Ascending aorta (tissue), 2 donors: ENCODE measurements at regions not wholly inside any gene's neighbourhood (a gene's known extent, or its start where the extent isn't known, plus 50 kb on each side); places are given as distances from the start of the nearest gene placed in this dataset.

ENCODE experiments used
- DNase-seq, 2 donors: peaks; one replicate each; pipeline ENCODE4 v3.0.0-alpha.2; 2019; ENCODE audit warnings: low spot score in 2 of 2
- H3K27ac ChIP-seq, 2 donors: fragments of 200-600 bp; sonication (generic); one replicate each; pipeline ENCODE4 v1.5.1; 2016 to 2017; ENCODE audit warnings: mild to moderate bottlenecking in 1 of 2
- H3K27me3 ChIP-seq: fragments of 200-600 bp; sonication (generic); one replicate; pipeline ENCODE4 v1.5.1; 2017
- H3K36me3 ChIP-seq, 2 donors: fragments of 200-600 bp; sonication (generic); one replicate each; pipeline ENCODE4 v1.5.1; 2016
- H3K4me1 ChIP-seq, 2 donors: fragments of 200-600 bp; sonication (generic); one replicate each; pipeline ENCODE4 v1.5.1; 2016 to 2017; ENCODE audit warnings: mild to moderate bottlenecking in 1 of 2
- H3K4me3 ChIP-seq, 2 donors: fragments of 200-600 bp; sonication (generic); one replicate each; pipeline ENCODE4 v1.5.1; 2016 to 2017; ENCODE audit warnings: mild to moderate bottlenecking in 1 of 2
- H3K9me3 ChIP-seq, 2 donors: fragments of 200-600 bp; sonication (generic); one replicate each; pipeline ENCODE4 v1.5.1; 2016
- CTCF ChIP-seq, 3 experiments: fragments of 200-600 bp in 2 of 3; fragments of 450-650 bp in 1 of 3; sonication (generic) in 2 of 3; IDR thresholded peaks; one replicate each; pipeline ENCODE4 v1.5.1; 2016 to 2019; ENCODE audit warnings: antibody characterized with exemption in 3 of 3, mild to moderate bottlenecking in 1 of 3, moderate library complexity in 1 of 3
- intact Hi-C: fragments of 100-400 bp; cut with DNase I; formaldehyde crosslinking; loops from one replicate; pipeline ENCODE4 v1.15.1; 2023

- no peak for TF ChIP-seq CTCF (IDR thresholded peaks at IDR 0.05)
- no peaks in the 10 kb centered on the region for H3K36me3 ChIP-seq
- intact Hi-C loops: no loop called here
These were observed 816.2 kb downstream of the CBLN2 start for GRCh38 chr18:71727909-71728308.

GRCh38 chr18:71725256-71725655, 818.9 kb downstream of the CBLN2 start:
- H3K36me3 ChIP-seq: no peaks in the 10 kb centered on the region
- H3K27ac ChIP-seq: no peak overlapping the region
- DNase-seq: no peak
- no peaks in the 10 kb centered on the region for H3K9me3 ChIP-seq
- no peak for TF ChIP-seq CTCF (IDR thresholded peaks at IDR 0.05)
- H3K4me1 ChIP-seq: no peaks in the 10 kb centered on the region
- intact Hi-C loops: no loop called here
- H3K27me3 ChIP-seq: no peaks in the 10 kb centered on the region
- no peak overlapping the region for H3K4me3 ChIP-seq

More at GRCh38 chr18:71727909-71728308, 816.2 kb downstream of the CBLN2 start:
- DNase-seq: no peak
- Histone ChIP-seq H3K4me3 (no peak overlapping the region), H3K27me3 (no peaks in the 10 kb centered on the region), H3K9me3 (no peaks in the 10 kb centered on the region), H3K27ac (no peak overlapping the region), H3K4me1 (no peaks in the 10 kb centered on the region)

- Histone ChIP-seq H3K27me3 (no peaks in the 10 kb centered on the region), H3K9me3 (no peaks in the 10 kb centered on the region), H3K4me1 (no peaks in the 10 kb centered on the region), H3K36me3 (no peaks in the 10 kb centered on the region), H3K27ac (no peak overlapping the region), H3K4me3 (no peak overlapping the region)
- no peak for DNase-seq
- TF ChIP-seq CTCF (IDR thresholded peaks at IDR 0.05): no peak
- intact Hi-C loops: no loop called here
These were observed 836.1 kb downstream of the CBLN2 start for GRCh38 chr18:71707985-71708500.

GRCh38 chr18:71707400-71707799, 836.7 kb downstream of the CBLN2 start:
- TF ChIP-seq CTCF (IDR thresholded peaks at IDR 0.05): no peak
- intact Hi-C loops: no loop called here
- H3K4me3 ChIP-seq: no peak overlapping the region
- no peak overlapping the region for H3K27ac ChIP-seq
- H3K9me3 ChIP-seq: no peaks in the 10 kb centered on the region
- H3K4me1 ChIP-seq: no peaks in the 10 kb centered on the region
- DNase-seq: no peak
- no peaks in the 10 kb centered on the region for H3K27me3 ChIP-seq
- no peaks in the 10 kb centered on the region for H3K36me3 ChIP-seq

- H3K9me3 ChIP-seq: no peaks in the 10 kb centered on the region
- H3K4me1 ChIP-seq: no peaks in the 10 kb centered on the region
- intact Hi-C loops: no loop called here
- no peaks in the 10 kb centered on the region for H3K36me3 ChIP-seq
- no peak overlapping the region for H3K4me3 ChIP-seq
- H3K27me3 ChIP-seq: no peaks in the 10 kb centered on the region
- no peak for DNase-seq
- TF ChIP-seq CTCF (IDR thresholded peaks at IDR 0.05): no peak
- no peak overlapping the region for H3K27ac ChIP-seq
These were observed 854.6 kb downstream of the CBLN2 start for GRCh38 chr18:71689416-71690160.
